A673 (cell line): ENCODE measurements at regions not wholly inside any gene's neighbourhood (a gene's known extent, or its start where the extent isn't known, plus 50 kb on each side); places are given as distances from the start of the nearest gene placed in this dataset.

Source experiments
- BruUV-seq: library from RNA; stranded (reverse); fragments of 400-500 nt; replicated peaks from 2 replicates; lab custom pipeline; 2021; lab: Mats Ljungman, UMichigan
- CTCF ChIA-PET: fragments of 300-600 bp; sonication (Branson Sonifier 250); formaldehyde crosslinking; loops from one replicate; lab custom pipeline; 2022; ENCODE audit warnings: antibody characterized with exemption; lab: Charles Lee
- POLR2A ChIA-PET: fragments of 300-600 bp; sonication (Branson Sonifier 250); formaldehyde crosslinking; loops from one replicate; lab custom pipeline; 2022; ENCODE audit warnings: antibody characterized with exemption; ENCODE audit not compliant: low non-redundant PET; lab: Charles Lee
- DNase-seq: peaks from one replicate; pipeline ENCODE4 v3.0.0-alpha.2; 2015; ENCODE audit warnings: low spot score
- H3K27ac ChIP-seq: fragments of 200-600 bp; sonication (generic); 2 replicates; pipeline ENCODE4 v1.5.1; 2016; ENCODE audit warnings: mixed run types, low read depth, mild to moderate bottlenecking, mixed read lengths, antibody characterized with exemption, low read length; ENCODE audit not compliant: poor library complexity, severe bottlenecking
- H3K27me3 ChIP-seq: fragments of 200-600 bp; sonication (generic); replicated peaks from 2 replicates; pipeline ENCODE4 v1.6.1; 2017; ENCODE audit warnings: mixed run types, low read depth, mild to moderate bottlenecking, mixed read lengths, antibody characterized with exemption, low read length; ENCODE audit not compliant: insufficient read depth, poor library complexity
- H3K36me3 ChIP-seq: fragments of 200-600 bp; sonication (generic); 2 replicates; pipeline ENCODE4 v1.6.1; 2016; ENCODE audit warnings: mixed run types, mild to moderate bottlenecking, mixed read lengths, antibody characterized with exemption, low read length; ENCODE audit not compliant: insufficient read depth, poor library complexity, severe bottlenecking
- H3K4me1 ChIP-seq: fragments of 200-600 bp; sonication (generic); 2 replicates; pipeline ENCODE4 v1.6.1; 2017; ENCODE audit warnings: mixed run types, mild to moderate bottlenecking, mixed read lengths, antibody characterized with exemption, low read length; ENCODE audit not compliant: insufficient read depth, poor library complexity, severe bottlenecking
- H3K4me3 ChIP-seq: fragments of 200-600 bp; sonication (generic); 2 replicates; pipeline ENCODE4 v1.5.1; 2016; ENCODE audit warnings: low read depth, mixed run types, mild to moderate bottlenecking, mixed read lengths, low read length; ENCODE audit not compliant: poor library complexity, severe bottlenecking
- H3K9me3 ChIP-seq: fragments of 200-600 bp; sonication (generic); 2 replicates; pipeline ENCODE4 v1.6.1; 2016; ENCODE audit warnings: mixed run types, low read depth, mild to moderate bottlenecking, mixed read lengths, antibody characterized with exemption, low read length; ENCODE audit not compliant: poor library complexity, severe bottlenecking
- EZH2 ChIP-seq: fragments of 200-600 bp; sonication (generic); IDR thresholded peaks from 2 replicates; pipeline ENCODE4 v1.6.1; 2017; ENCODE audit warnings: borderline replicate concordance, low read depth, mild to moderate bottlenecking, mixed read lengths, antibody characterized with exemption, low read length; ENCODE audit not compliant: poor library complexity, severe bottlenecking
- intact Hi-C: fragments of 100-400 bp; cut with micrococcal nuclease; formaldehyde crosslinking; loops from one replicate; pipeline ENCODE4 v1.10.0; 2022; ENCODE audit not compliant: unreplicated experiment
- TF ChIP-seq, protein P1 (sequence below): fragments of 300-800, 200-600 bp; sonication (generic); conservative IDR thresholded peaks from 2 replicates; pipeline ENCODE4 v1.5.1; 2017; ENCODE audit warnings: low read depth, mild to moderate bottlenecking, antibody characterized with exemption, low read length, moderate library complexity, mixed read lengths

DNA sequence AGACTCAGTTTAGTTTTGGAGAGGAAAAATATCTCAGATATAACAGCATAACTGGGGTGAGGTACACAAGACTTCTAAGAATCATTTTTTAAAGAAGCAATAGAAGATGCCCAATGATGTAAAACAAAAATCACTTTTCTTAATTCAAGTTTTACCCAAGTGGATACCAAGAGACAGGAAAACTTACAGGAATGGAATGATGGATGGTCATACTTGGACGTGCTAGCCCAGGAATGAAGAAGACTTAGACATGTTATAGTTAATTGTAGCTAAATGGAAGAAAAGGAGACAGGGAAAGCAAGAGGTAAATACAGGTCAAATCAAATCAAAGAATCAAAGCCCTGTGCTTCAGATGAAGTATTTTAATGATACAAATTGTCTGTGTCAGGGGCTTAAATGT, 312.7 kb upstream of the KCNJ16 start:
- CTCF ChIA-PET, result no interaction called here
- Histone ChIP-seq H3K4me1 (no peaks in the 10 kb centered on the region), H3K27me3 (no peaks in the 10 kb centered on the region), H3K4me3 (no peak overlapping the region), H3K36me3 (no peaks in the 10 kb centered on the region), H3K27ac (no peak overlapping the region), H3K9me3 (no peaks in the 10 kb centered on the region)
- no TSS peak for BruUV-seq
- intact Hi-C loops, result no loop called here
- POLR2A ChIA-PET, result no interaction called here
- TF ChIP-seq EZH2, result no peak
- TF ChIP-seq, protein P1, sequence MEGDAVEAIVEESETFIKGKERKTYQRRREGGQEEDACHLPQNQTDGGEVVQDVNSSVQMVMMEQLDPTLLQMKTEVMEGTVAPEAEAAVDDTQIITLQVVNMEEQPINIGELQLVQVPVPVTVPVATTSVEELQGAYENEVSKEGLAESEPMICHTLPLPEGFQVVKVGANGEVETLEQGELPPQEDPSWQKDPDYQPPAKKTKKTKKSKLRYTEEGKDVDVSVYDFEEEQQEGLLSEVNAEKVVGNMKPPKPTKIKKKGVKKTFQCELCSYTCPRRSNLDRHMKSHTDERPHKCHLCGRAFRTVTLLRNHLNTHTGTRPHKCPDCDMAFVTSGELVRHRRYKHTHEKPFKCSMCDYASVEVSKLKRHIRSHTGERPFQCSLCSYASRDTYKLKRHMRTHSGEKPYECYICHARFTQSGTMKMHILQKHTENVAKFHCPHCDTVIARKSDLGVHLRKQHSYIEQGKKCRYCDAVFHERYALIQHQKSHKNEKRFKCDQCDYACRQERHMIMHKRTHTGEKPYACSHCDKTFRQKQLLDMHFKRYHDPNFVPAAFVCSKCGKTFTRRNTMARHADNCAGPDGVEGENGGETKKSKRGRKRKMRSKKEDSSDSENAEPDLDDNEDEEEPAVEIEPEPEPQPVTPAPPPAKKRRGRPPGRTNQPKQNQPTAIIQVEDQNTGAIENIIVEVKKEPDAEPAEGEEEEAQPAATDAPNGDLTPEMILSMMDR, result no peak
- no peak for DNase-seq

DNA sequence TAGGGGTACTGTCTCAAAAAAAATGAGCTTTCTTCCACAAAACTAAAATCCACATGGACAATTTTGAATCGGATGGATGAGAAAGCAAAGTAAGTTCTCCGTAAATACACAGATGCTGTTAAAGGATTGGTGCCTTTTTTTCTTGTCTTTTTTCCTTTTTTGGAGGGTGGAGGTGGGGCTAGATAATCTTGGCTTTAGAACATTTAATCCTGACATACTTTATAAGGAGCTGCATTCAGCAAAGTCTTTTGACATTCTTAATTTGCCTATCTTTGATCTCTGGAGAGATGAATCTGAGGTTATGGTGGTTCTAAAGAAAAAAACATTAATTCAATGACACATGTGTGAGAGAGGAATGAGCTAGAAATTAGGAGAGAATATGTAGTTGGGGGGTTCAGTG, 312.3 kb upstream of the KCNJ16 start:
- Histone ChIP-seq H3K27ac (no peak overlapping the region), H3K27me3 (no peaks in the 10 kb centered on the region), H3K36me3 (no peaks in the 10 kb centered on the region), H3K4me1 (no peaks in the 10 kb centered on the region), H3K4me3 (no peak overlapping the region), H3K9me3 (no peaks in the 10 kb centered on the region)
- CTCF ChIA-PET, result no interaction called here
- no peak for TF ChIP-seq EZH2
- TF ChIP-seq, protein P1, result no peak
- POLR2A ChIA-PET, result no interaction called here
- BruUV-seq, result no TSS peak
- intact Hi-C loops, result no loop called here
- DNase-seq, result no peak

DNA sequence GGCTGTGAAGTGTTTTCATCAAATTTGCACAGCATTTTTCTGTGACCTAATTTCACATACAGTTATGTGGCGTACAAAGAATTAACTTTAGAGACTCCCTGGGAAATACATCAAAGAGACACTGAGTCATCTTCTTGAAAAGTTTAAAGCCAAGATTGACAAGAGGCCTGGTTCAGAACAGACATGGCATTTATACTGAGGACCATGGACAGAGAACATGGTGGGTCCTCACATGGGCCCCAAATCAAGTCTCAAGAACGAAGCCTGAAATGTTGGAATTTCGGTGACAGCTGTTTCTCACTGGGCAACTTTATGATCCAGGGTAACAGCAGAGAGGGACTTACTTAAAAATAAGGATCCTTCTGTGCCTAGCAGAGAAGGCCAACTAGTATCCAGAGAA, 311.5 kb upstream of the KCNJ16 start:
- no peaks in the 10 kb centered on the region for H3K4me1 ChIP-seq
- no peaks in the 10 kb centered on the region for H3K36me3 ChIP-seq
- DNase-seq, result no peak
- CTCF ChIA-PET, result no interaction called here
- POLR2A ChIA-PET, result no interaction called here
- H3K27ac ChIP-seq, result no peak overlapping the region
- intact Hi-C loops, result no loop called here
- TF ChIP-seq, protein P1, result no peak
- TF ChIP-seq EZH2, result no peak
- H3K27me3 ChIP-seq, result no peaks in the 10 kb centered on the region
- H3K9me3 ChIP-seq, result no peaks in the 10 kb centered on the region
- BruUV-seq, result no TSS peak
- H3K4me3 ChIP-seq, result no peak overlapping the region
